Fibroblast of lung (primary cell): ENCODE measurements at regions not wholly inside any gene's neighbourhood (a gene's known extent, or its start where the extent isn't known, plus 50 kb on each side); places are given as distances from the start of the nearest gene placed in this dataset.
"Not testable (repeated sequence)": the region's sequence is repeated elsewhere in the genome, so short reads cannot be mapped to it uniquely, and the experiment has no call there.

Experiments
- EZH2 ChIP-seq: IDR thresholded peaks from 2 replicates; pipeline ENCODE4 v1.5.1; 2012; ENCODE audit warnings: low read length, control low read depth, mild to moderate bottlenecking; ENCODE audit errors: missing control alignments
- TF ChIP-seq, protein P1 (sequence below), 2 donors: IDR thresholded peaks in 1 of 2; conservative IDR thresholded peaks in 1 of 2; 1 replicate in 1 of 2; 2 replicates in 1 of 2; pipeline ENCODE4 v1.5.1; 2011 to 2012; ENCODE audit warnings: low read length in 2 of 2, control low read depth in 1 of 2, inconsistent platforms in 1 of 2, low read depth in 1 of 2, mild to moderate bottlenecking in 1 of 2

DNA sequence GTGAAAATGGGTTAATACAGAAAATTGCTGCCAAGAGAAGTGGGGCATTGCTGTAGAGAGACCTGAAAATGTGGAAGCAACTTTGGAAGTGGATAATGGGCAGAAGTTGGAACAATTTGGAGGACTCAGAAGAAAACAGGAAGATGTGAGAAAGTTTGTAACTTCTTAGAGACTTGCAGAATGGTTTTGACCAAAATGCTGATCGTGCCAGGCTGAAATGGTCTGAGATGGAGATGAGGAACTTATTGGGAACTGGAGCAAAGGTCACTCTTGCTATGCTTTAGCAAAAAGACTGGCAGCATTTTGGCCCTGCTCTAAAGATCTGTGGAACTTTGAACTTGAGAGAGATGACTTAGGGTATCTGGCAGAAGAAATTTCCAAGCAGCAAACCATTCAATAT, 254.8 kb downstream of the KBTBD8 start:
- TF ChIP-seq, protein P1, sequence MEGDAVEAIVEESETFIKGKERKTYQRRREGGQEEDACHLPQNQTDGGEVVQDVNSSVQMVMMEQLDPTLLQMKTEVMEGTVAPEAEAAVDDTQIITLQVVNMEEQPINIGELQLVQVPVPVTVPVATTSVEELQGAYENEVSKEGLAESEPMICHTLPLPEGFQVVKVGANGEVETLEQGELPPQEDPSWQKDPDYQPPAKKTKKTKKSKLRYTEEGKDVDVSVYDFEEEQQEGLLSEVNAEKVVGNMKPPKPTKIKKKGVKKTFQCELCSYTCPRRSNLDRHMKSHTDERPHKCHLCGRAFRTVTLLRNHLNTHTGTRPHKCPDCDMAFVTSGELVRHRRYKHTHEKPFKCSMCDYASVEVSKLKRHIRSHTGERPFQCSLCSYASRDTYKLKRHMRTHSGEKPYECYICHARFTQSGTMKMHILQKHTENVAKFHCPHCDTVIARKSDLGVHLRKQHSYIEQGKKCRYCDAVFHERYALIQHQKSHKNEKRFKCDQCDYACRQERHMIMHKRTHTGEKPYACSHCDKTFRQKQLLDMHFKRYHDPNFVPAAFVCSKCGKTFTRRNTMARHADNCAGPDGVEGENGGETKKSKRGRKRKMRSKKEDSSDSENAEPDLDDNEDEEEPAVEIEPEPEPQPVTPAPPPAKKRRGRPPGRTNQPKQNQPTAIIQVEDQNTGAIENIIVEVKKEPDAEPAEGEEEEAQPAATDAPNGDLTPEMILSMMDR (conservative IDR thresholded peaks at IDR 0.05 in 1 of 2, IDR thresholded peaks at IDR 0.05 in 1 of 2; ENCODE audit: low read depth in 1 of 2, low read length in 2 of 2), result not testable (repeated sequence)
- TF ChIP-seq EZH2, result not testable (repeated sequence)
